Keratinocyte (primary cell): ENCODE measurements at regions not wholly inside any gene's neighbourhood (a gene's known extent, or its start where the extent isn't known, plus 50 kb on each side); places are given as distances from the start of the nearest gene placed in this dataset.

Source experiments
- DNase-seq: peaks from one replicate; pipeline ENCODE4 v3.0.0-alpha.2; 2011; ENCODE audit warnings: low read depth, missing footprints, low spot score
- FAIRE-seq: peaks from 2 replicates; lab custom pipeline; 2011; peaks lifted over from hg19 to GRCh38; lab: Jason Lieb, UNC
- H2AFZ ChIP-seq: 2 replicates; pipeline ENCODE4 v1.6.0; 2012; ENCODE audit warnings: low read length, control low read depth, inconsistent platforms; ENCODE audit not compliant: control insufficient read depth
- H3K27ac ChIP-seq: 2 replicates; pipeline ENCODE4 v1.5.1; 2011; ENCODE audit warnings: low read length; ENCODE audit not compliant: control insufficient read depth, insufficient read depth
- H3K27me3 ChIP-seq: 3 replicates; pipeline ENCODE4 v1.6.0; 2011; ENCODE audit warnings: low read length; ENCODE audit not compliant: control insufficient read depth, insufficient read depth; ENCODE audit errors: extremely low read depth
- H3K36me3 ChIP-seq, 2 experiments: 2 replicates in 1 of 2; 3 replicates in 1 of 2; pipeline ENCODE4 v1.5.1; 2011; ENCODE audit warnings: low read length in 2 of 2, mild to moderate bottlenecking in 1 of 2; ENCODE audit not compliant: control insufficient read depth in 2 of 2, insufficient read depth in 2 of 2; ENCODE audit errors: extremely low read depth in 1 of 2
- H3K4me1 ChIP-seq: 3 replicates; pipeline ENCODE4 v1.5.1; 2011; ENCODE audit warnings: low read length; ENCODE audit not compliant: control insufficient read depth, insufficient read depth; ENCODE audit errors: extremely low read depth
- H3K4me2 ChIP-seq: 3 replicates; pipeline ENCODE4 v1.6.0; 2011; ENCODE audit warnings: low read depth, low read length; ENCODE audit not compliant: control insufficient read depth, insufficient read depth; ENCODE audit errors: extremely low read depth
- H3K4me3 ChIP-seq, 3 experiments: fragments of 200-600 bp in 1 of 3; sonication (generic) in 1 of 3; 2 replicates in 2 of 3; 3 replicates in 1 of 3; pipeline ENCODE4 v1.5.1; 2011 to 2016; ENCODE audit warnings: low read length in 3 of 3, mild to moderate bottlenecking in 3 of 3, control low read depth in 2 of 3, inconsistent platforms in 1 of 3, low read depth in 1 of 3, mixed read lengths in 1 of 3, mixed run types in 1 of 3, moderate library complexity in 1 of 3; ENCODE audit not compliant: control insufficient read depth in 2 of 3, insufficient read depth in 2 of 3; ENCODE audit errors: extremely low read depth in 1 of 3
- H3K79me2 ChIP-seq: 2 replicates; pipeline ENCODE4 v1.6.0; 2012; ENCODE audit warnings: low read length; ENCODE audit not compliant: control insufficient read depth, insufficient read depth
- H3K9ac ChIP-seq: 3 replicates; pipeline ENCODE4 v1.6.0; 2011; ENCODE audit warnings: low read length; ENCODE audit not compliant: control insufficient read depth, insufficient read depth; ENCODE audit errors: extremely low read depth
- H3K9me1 ChIP-seq: 3 replicates; pipeline ENCODE4 v1.6.0; 2011; ENCODE audit warnings: low read length; ENCODE audit not compliant: control insufficient read depth, insufficient read depth; ENCODE audit errors: extremely low read depth
- H3K9me3 ChIP-seq: 2 replicates; pipeline ENCODE4 v1.5.1; 2012; ENCODE audit warnings: low read depth, low read length; ENCODE audit not compliant: control insufficient read depth
- H4K20me1 ChIP-seq: 3 replicates; pipeline ENCODE4 v1.6.0; 2011; ENCODE audit warnings: low read length; ENCODE audit not compliant: control insufficient read depth, insufficient read depth; ENCODE audit errors: extremely low read depth
- CTCF ChIP-seq, 3 experiments: IDR thresholded peaks in 1 of 3; conservative IDR thresholded peaks in 1 of 3; optimal IDR thresholded peaks in 1 of 3; 2 replicates in 2 of 3; 3 replicates in 1 of 3; pipeline versions ENCODE3 to v1.5.1; 2011; ENCODE audit warnings: low read length in 3 of 3, mild to moderate bottlenecking in 3 of 3, moderate library complexity in 2 of 3, control low read depth in 1 of 3, inconsistent platforms in 1 of 3; ENCODE audit not compliant: insufficient read depth in 2 of 3; ENCODE audit errors: extremely low read depth in 1 of 3
- EZH2 ChIP-seq: IDR thresholded peaks from one replicate; pipeline ENCODE4 v1.6.1; 2012; ENCODE audit warnings: inconsistent platforms, mild to moderate bottlenecking, low read length, moderate library complexity
- dilution Hi-C: fragments of 300-500 bp; cut with MboI; formaldehyde crosslinking; loops from one replicate; pipeline ENCODE4 v1.7.0; 2020; ENCODE audit warnings: low sequenced_read_pairs; ENCODE audit not compliant: extremely low pct_ligation_motif_present

GRCh38 chr12:75882421-75882820, 149.2 kb downstream of the PHLDA1 start:
- no peak overlapping the region for H3K4me2 ChIP-seq
- no peak for DNase-seq
- dilution Hi-C loops: no loop called here
- no peak overlapping the region for H3K9ac ChIP-seq
- H4K20me1 ChIP-seq: no peaks in the 10 kb centered on the region
- H3K27ac ChIP-seq: no peak overlapping the region
- H3K27me3 ChIP-seq: no peaks in the 10 kb centered on the region
- no peak overlapping the region for H2AFZ ChIP-seq
- no peak for FAIRE-seq
- TF ChIP-seq EZH2 (no peak), CTCF (optimal IDR thresholded peaks at IDR 0.05 in 1 of 3, IDR thresholded peaks at IDR 0.05 in 1 of 3, conservative IDR thresholded peaks at IDR 0.05 in 1 of 3; ENCODE audit: extremely low read depth in 1 of 3, insufficient read depth in 2 of 3, low read length in 3 of 3) (no peak)
- no peaks in the 10 kb centered on the region for H3K9me1 ChIP-seq
- H3K4me1 ChIP-seq: peaks cover 14% of the 10 kb centered on the region
- no peaks in the 10 kb centered on the region for H3K9me3 ChIP-seq
- H3K36me3 ChIP-seq: no peaks in the 10 kb centered on the region
- no peaks in the 10 kb centered on the region for H3K79me2 ChIP-seq
- no peak overlapping the region for H3K4me3 ChIP-seq

GRCh38 chr12:75881920-75882319, 149.7 kb downstream of the PHLDA1 start:
- H3K27me3 ChIP-seq: no peaks in the 10 kb centered on the region
- DNase-seq (no peak), FAIRE-seq (no peak)
- no peak overlapping the region for H3K27ac ChIP-seq
- no peak overlapping the region for H3K4me3 ChIP-seq
- H3K9ac ChIP-seq: no peak overlapping the region
- H3K4me1 ChIP-seq: peaks cover 19% of the 10 kb centered on the region
- H3K9me3 ChIP-seq: no peaks in the 10 kb centered on the region
- H3K79me2 ChIP-seq: no peaks in the 10 kb centered on the region
- no peak overlapping the region for H3K4me2 ChIP-seq
- TF ChIP-seq EZH2: no peak
- TF ChIP-seq CTCF (optimal IDR thresholded peaks at IDR 0.05 in 1 of 3, IDR thresholded peaks at IDR 0.05 in 1 of 3, conservative IDR thresholded peaks at IDR 0.05 in 1 of 3; ENCODE audit: extremely low read depth in 1 of 3, insufficient read depth in 2 of 3, low read length in 3 of 3): no peak
- no peaks in the 10 kb centered on the region for H4K20me1 ChIP-seq
- H2AFZ ChIP-seq: no peak overlapping the region
- dilution Hi-C loops: no loop called here
- H3K9me1 ChIP-seq: no peaks in the 10 kb centered on the region
- H3K36me3 ChIP-seq: no peaks in the 10 kb centered on the region
